HL-60 (cell line): ENCODE measurements at regions not wholly inside any gene's neighbourhood (a gene's known extent, or its start where the extent isn't known, plus 50 kb on each side); places are given as distances from the start of the nearest gene placed in this dataset.

Source experiments
- DNase-seq, 2 experiments: peaks; one replicate each; pipeline ENCODE4 v3.0.0-alpha.2; 2010 to 2020; ENCODE audit warnings: low read depth in 1 of 2, low spot score in 1 of 2
- H3K27ac ChIP-seq: fragments of 250-450 bp; sonication (Bioruptor Pico); replicated peaks from 2 replicates; pipeline ENCODE4 v1.5.1; 2020; ENCODE audit warnings: mild to moderate bottlenecking, moderate library complexity
- H3K27me3 ChIP-seq: fragments of 250-450 bp; sonication (Bioruptor Pico); 2 replicates; pipeline ENCODE4 v1.5.1; 2021; ENCODE audit warnings: mild to moderate bottlenecking, moderate library complexity; ENCODE audit not compliant: insufficient read depth, poor library complexity, severe bottlenecking
- H3K4me3 ChIP-seq: replicated peaks from 2 replicates; pipeline ENCODE4 v1.5.1; 2011; ENCODE audit warnings: mild to moderate bottlenecking, control low read depth, low read length; ENCODE audit not compliant: insufficient read depth
- CTCF ChIP-seq: IDR thresholded peaks from one replicate; pipeline ENCODE4 v1.5.1; 2011; ENCODE audit warnings: low read length, control low read depth, inconsistent platforms; ENCODE audit not compliant: insufficient read depth
- GABPA ChIP-seq: IDR thresholded peaks from 2 replicates; pipeline ENCODE4 v1.6.1; 2012; ENCODE audit warnings: low read depth
- POLR2AphosphoS5 ChIP-seq: IDR thresholded peaks from 2 replicates; pipeline ENCODE4 v1.6.1; 2012; ENCODE audit warnings: low read depth
- REST ChIP-seq: IDR thresholded peaks from 2 replicates; pipeline ENCODE4 v1.6.1; 2012; ENCODE audit warnings: low read depth; ENCODE audit not compliant: insufficient replicate concordance
- SPI1 ChIP-seq: IDR thresholded peaks from 2 replicates; pipeline ENCODE4 v1.6.1; 2012; ENCODE audit warnings: low read depth, mild to moderate bottlenecking, borderline replicate concordance

GRCh38 chr17:62154909-62155308 is 89.8 kb upstream of the MED13 start:
- H3K27ac ChIP-seq: no peak overlapping the region
- no peak for DNase-seq
- no peaks in the 10 kb centered on the region for H3K27me3 ChIP-seq
- no peak overlapping the region for H3K4me3 ChIP-seq
- TF ChIP-seq SPI1: no peak
- TF ChIP-seq GABPA: no peak
- TF ChIP-seq CTCF: no peak
- TF ChIP-seq POLR2AphosphoS5: no peak
- no peak for TF ChIP-seq REST

GRCh38 chr17:62150471-62150870 is 85.4 kb upstream of the MED13 start:
- no peak overlapping the region for H3K4me3 ChIP-seq
- no peak overlapping the region for H3K27ac ChIP-seq
- no peaks in the 10 kb centered on the region for H3K27me3 ChIP-seq
- DNase-seq: no peak
- TF ChIP-seq CTCF (no peak), SPI1 (no peak), GABPA (no peak)

- DNase-seq: no peak
- Histone ChIP-seq H3K4me3 (no peak overlapping the region), H3K27ac (no peak overlapping the region)
These were observed 84.9 kb upstream of the MED13 start for GRCh38 chr17:62149961-62150360.

More at GRCh38 chr17:62149961-62150360, 84.9 kb upstream of the MED13 start:
- TF ChIP-seq POLR2AphosphoS5: no peak
- no peak for TF ChIP-seq GABPA
- TF ChIP-seq SPI1: no peak
- no peak for TF ChIP-seq REST
- TF ChIP-seq CTCF: no peak
- H3K27me3 ChIP-seq: no peaks in the 10 kb centered on the region
